Right lung (tissue), 2 donors: ENCODE measurements at regions not wholly inside any gene's neighbourhood (a gene's known extent, or its start where the extent isn't known, plus 50 kb on each side); places are given as distances from the start of the nearest gene placed in this dataset.
A peak's percentile ranks its signal among the peaks of the same experiment; 100 is the strongest.

Experiments
- DNase-seq, 2 donors: peaks; one replicate each; pipeline ENCODE4 v3.0.0-alpha.2; 2013

DNA sequence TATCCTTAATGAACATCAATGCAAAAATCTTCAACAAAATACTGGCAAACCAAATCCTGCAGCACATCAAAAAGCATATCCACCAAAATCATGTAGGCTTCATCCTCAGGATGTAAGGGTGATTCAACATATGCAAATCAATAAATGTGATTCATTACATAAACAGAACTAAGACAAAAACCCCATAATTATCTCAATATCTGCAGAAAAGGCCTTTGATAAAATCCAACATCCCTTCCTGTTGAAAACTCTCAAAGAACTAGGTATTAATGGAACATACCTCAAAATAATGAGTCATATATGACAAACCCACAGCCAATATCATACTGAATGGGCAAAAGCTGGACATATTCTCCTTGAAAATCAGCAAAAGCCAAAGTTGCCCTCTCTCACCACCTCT is 54.6 kb upstream of the DEPDC1 start:
- DNase-seq: no peak

DNA sequence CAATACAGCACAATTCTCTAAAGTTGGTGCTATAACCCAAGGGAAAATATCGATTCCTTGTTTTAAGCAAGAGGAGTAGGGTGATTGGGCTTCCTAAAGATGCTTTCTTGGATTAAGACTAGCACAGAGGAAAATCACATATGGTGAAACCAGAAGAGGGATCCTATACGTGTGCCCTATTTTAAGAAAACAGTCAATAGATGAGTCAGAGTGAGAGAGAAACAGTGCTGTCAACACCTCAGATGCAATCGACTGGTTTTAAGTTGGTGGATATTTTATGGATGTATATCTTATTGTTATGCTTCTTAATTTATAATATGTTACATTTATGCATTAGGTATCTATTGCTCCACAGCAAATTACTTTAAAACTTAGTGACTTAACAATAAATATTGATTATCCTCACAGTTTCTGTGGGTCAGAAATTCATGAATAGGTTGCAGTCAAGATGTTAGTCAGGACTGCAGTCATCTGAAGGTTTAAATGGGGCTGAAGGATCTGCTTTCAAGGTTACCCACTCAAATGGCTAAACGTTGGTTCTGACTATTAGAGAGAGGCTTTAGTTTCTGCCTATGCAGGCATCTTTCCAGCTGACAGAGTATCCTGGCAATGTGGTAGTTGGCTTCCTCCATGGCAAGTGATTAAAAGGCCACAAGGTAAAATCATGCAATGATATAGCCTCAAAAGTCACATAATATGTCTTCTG is 61.6 kb upstream of the DEPDC1 start:
- no peak for DNase-seq

DNA sequence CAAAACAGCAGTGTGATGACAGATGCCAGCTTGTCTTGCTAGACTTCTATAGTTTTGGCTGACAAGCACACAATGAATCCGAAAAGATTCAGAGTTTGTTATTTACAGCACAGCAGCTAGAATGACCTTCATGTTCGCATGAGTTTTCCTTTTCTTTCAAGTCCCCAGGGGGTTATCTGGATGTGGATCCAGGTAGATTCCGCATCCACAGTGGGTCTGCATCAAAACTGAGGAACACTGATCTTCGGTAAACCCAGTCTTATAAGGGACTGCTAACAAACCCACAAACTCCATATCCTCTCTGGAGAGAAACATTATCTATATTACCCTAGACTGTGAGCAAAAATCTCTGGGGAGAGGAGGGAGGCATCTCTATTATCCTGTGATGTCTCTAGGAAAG is 69.0 kb upstream of the DEPDC1 start:
- peak in 1 of 2 donors; percentile 2 for DNase-seq

DNA sequence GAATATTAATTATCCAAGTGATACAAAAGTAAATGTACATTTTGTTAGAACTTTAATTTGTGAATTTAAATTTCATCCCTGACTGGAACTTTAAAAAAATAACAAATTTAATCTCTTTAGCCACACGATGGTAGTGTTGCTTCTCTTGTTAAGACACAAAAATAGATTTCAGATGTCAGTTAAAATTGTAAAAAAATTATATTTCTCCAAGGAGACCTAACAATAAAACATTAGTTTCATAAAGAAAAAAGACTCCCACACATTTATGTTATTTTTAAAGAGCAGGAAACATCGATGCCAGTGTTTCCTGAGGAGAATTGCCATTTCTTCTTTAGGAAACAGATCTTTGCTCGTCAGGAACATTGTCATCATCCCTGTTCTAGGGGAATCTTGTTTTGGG is 74.0 kb upstream of the DEPDC1 start:
- no peak for DNase-seq

DNA sequence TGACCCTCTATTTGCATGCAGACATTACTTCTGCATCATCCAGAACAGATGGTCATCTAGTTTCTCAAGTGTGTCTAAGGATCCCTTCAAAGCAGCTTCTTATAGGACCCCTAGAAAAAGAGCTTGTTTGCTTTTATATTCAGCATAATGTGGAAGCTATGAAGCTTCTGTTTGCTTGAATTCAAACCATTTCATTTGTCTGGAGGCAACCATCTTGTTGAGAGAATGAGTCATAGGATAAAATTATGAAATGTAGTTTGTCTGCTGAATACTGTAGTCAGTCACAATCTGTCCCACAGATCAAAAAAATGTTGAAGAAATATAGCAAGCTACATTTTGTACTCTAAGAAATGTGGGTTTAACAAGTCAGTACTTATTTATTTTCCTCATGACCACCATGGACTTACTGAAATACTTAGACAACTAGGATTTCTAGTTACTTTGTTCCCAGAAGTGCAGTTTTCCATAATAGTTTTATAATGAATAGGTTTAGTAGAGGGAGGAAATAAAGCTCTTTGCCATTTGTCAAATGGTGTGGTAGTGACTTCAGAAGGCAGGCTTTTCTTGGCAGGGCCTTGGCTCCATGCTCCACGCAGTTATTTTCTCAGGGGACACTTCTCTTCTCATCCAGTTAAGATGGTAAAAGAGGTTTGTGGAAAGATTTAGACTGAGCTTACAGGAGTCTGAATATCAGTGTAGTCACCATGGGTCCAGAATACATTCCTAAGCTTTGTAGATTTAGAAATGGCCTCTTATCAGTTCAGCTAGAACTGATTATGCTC is 74.8 kb upstream of the DEPDC1 start:
- DNase-seq: no peak

DNA sequence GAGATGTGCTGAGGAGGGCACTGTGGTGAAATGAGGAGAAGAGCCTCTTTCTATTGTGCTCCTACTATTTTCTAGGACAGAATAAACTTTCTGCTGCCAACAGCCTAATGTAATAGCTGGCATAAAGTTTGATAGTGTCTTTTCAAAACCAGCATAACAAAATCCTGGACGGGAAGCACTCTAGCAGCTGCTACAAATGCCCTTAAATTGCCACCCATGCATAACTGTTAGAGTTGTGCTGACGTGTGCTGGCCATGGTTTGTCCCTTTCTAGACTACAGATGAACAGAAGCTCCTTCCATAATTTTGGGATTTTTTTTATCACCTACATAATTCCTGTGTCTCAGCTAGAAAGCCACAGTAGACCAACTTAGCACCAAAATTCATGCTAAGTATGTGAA is 88.5 kb upstream of the DEPDC1 start:
- DNase-seq: no peak

DNA sequence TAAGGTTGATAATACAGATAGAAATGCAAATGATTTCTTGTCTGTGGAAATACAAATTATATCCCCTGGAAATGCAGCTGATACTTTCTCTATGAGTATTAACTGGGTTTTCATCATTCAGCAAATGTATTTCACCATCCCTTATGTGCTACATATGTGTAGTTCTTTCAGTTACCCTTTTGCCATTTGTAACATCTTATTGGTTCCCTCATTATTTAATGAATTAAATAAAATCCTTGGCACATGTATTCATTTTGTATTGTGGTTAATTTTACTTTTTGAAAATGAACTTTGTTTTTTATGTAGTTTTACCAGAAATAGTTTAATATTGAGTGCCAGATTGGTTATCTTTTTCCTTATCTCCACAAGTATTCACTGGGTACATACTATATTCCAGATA is 89.9 kb upstream of the DEPDC1 start:
- no peak for DNase-seq

DNA sequence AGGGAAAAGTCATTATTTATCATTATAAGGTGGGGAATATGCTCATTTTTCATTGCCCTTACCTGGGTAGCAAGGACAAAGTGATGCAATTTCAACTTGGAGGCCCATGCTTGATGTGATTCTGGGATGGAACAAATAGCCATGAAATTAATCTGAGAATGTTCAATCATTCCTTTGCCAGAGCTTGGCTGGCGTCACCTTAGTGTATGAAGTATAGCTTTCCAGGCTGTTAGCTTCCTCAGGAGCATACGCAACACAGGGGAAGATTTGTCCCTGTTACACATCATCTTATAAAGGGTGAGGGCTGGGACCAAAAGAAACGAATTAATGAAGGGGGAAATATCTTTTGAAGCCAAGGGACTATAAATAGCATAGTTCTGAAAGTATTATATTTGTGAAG is 91.4 kb upstream of the DEPDC1 start:
- no peak for DNase-seq

DNA sequence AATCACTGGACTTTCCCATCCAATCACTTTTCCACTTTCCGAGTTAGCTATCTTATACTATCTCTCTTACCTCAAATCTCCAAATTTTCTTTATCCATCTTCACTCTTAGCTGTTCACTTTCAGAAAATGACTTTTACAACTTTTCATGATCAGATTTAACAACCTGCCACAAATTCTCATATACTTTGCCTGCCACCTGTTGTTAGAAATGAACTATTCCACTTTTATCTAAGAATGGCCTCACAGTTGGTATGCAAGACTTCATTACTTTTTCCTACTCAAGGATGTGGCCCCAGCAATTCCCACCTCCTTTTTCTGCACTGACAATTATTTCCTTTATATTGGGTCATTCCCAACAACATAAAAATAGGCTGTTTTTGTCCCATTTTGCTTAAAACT is 93.6 kb upstream of the DEPDC1 start:
- DNase-seq: no peak

DNA sequence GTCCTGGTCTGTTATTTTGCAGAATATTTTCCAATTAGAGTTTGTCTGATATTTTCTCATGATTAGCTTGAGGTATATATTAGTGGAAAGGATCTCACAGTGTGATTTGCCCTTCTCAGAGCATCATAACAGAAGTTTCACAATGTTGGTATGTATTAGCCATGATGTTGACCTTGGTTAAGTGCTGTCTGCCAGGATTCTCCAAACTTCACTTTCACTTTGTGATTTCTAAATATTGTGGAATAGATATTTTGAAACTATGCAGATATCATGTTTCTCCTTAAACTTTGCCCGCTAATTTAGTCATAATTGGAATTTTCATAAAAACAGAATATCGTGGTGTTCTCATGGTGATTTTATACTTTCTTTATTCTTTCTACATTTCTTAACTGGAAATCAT is 98.0 kb upstream of the DEPDC1 start:
- DNase-seq: no peak

DNA sequence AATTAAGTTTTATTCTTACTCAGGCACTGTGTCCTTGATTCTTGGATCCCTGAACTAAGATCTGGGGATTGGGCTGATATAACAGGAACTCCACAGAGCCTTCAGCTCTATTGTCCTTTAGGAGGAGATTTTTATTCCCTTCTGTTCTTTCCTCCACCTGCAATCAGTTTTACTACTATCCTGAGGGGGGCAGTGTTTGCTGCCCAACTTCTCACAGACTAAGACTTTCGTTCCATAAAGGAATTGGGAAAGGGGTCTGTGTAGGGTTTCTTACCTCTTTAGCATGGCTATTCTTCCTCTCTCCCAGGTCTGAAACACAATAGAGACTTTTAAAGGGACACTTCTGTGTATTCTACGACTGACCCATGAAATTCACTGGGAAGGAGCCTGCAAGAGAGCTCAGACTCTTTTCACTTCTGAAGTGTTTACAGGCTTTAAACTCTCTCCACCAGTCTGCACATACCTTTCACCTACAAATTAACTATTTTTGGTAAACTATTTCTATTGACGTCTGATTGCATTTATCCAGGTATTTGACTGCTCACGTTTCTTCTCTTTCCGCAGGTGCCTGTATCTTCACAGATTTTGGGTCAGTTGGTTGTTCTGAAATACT is 103.3 kb upstream of the DEPDC1 start:
- peak in 1 of 2 donors; percentile 3 for DNase-seq

DNA sequence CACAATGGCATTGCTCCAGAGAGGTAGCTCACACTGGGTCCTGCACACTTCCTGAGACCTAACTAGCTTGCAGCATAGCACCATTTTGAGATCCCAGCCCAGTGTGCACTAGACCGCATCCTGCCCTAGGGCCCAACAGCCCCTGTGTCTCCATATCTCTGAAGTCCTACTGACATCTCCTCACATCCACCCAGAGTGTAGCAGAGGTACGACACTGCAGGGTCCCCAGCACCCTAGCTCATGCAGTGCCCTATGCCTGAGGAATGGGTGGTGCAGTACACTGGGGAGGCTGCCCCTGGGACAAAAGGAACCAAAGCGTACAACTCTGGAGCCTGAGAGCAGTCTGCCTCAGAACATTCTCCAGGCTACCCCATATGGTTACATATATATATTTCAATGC is 111.4 kb upstream of the DEPDC1 start:
- no peak for DNase-seq

DNA sequence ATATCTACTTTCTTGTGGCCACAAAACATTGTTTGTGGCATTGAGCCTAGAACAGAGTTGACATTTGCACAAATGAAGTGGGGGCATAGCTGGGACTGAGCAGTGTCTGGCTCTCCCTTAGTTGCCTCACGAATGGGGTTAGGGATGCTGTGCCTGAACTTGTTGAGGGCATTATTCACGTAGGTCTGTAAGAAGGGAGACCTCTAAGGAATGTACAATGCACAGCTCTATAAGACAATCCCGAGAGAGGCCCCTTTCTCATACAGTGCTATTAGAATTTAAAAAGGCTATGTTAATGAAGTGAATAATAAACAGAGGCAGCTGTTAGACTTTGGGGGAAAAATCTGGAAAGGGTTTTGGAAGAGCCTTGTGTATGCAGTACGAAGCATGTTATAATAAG is 118.4 kb upstream of the DEPDC1 start:
- DNase-seq: no peak

DNA sequence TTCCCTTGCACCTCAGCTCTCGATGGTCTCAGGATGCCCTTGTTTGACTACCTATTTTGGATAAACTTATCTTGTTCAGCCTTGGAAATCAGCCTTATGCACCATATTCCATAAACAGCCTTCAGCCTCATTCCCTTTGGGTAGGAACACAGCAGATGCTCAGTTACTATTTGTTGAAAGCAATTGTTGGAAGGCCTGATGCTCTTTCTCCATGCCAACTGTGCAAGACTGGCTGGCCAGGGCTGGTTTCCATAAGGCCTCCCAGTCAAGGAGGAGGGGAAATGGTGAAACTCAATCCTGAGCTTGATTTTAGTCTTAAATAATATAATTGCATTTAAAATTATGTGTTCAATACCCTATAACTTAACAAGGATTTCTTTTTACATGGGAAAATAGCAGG is 121.1 kb upstream of the DEPDC1 start:
- DNase-seq: no peak

DNA sequence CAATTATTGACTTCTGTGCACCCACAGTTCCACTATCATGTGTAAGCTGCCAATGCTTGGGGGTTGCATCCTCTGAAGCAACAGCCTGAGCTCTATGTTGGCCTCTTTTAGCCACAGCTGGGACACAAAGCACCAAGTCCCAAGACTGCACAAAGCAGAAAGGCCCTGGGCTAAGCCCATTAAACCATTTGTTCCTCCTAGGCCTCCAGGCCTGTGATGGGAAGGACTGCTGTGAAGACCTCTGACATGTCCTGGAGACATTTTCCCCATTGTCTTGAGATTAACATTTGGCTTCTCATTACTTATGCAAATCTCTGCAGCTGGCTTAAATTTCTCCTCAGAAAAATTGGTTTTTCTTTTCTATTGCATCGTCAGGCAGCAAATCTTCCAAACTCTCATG is 123.7 kb upstream of the DEPDC1 start:
- DNase-seq: no peak

DNA sequence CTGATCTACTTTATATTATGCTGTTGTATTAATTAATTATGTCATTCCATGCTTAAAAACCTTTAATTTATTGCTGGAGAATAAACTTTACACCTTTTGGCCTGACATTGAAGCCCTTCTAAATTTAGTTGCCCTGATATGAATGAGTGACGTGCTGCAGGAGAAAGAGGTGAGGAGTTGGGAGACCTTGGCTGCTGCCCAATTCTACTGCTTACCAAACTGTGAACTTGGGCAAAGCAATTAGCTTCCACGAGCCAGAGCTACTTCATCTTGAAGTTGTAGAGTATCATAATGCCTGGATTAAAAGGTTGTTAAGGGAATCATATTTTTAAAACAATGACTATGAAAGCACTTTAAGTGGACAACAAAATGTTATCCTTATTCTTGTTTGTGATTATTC is 126.8 kb upstream of the DEPDC1 start:
- no peak for DNase-seq

DNA sequence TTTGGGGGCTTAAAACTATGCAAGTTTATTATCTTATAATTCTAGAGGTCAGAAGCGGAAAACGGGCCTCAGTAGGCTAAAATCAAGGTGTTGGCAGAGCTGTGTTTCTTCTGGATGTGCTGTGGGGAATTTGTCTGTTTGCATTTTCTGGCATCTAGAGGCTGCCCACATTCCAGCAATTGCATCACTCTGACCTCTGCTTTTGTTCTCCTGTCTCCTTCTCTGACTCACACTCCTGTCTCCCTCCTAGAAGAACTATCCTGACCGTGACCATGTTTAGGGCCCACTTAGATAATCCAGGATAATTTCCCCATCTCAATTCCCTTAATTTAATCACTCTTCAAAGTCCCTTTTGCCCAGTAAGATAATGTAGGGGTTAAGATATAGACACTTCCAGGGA is 127.4 kb upstream of the DEPDC1 start:
- no peak for DNase-seq

DNA sequence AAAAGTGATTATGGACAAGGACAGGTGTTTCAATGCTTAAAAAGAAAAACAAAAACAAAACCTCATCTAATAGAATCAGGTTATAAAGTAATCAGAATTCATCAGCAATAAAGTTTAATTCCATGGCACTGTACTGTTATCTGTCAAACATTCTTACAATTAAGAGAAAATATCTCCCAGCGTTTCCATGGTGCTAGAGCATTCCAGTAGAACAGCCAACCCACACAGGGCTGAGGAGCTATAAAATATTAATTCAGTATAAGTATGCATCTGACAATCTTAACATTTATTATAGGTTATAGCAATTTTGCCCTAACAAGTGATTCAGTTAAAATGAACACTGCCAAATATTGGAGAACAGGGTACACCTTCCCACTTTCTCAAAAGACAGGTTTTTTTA is 128.7 kb upstream of the DEPDC1 start:
- no peak for DNase-seq

DNA sequence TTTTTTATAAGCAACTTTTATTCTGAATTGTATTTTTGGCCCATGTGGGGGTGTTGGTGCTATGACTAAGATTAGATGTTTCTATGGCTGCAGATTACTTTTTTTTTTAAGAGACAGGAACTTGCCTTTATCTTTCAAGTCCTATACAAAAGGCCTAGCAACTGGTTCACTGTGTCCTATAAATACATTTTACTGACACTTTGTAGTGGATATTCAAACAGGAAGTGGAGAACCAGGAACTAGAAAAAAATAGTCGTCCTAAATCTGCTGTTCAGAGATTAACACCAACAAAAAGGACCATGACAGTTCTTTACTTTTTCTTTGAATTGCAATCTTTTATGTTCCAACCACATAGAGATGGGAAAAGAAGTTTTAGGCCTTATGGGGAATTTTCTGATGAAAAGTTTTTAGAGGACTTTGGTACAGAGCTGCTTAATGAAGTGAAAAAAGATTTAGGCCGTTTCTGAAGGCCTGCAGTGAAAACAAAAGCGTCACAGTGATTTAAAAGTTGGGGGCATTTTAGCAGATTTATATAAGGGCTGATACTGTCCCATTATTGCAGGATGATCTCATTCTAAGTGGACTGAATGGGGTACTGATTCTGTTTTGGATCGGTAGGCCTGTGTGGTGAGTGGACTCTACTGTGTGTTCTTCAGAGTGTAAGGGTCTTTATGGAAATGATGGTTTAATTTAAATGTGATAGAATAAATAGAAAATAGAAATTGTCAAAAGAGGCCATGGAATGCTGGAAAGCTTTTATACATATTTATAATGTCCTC is 136.4 kb upstream of the DEPDC1 start:
- no peak for DNase-seq

DNA sequence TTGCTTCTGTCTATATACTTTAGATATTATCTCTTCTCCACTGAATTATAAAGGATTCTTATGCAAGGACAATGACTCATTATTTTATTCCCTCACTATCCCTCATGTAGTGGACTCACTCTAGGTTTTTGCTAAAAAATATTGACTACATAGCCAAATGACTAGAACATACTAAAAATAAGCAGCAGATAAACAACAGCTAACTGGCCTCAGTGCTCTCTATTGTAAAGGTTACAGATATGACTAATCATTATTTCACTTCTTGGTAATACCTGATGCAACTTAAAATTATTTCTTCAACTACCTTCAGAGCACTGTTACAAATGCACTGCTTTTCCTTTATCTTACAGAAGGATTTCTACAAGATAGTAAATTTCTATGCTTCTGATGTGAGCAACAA is 147.6 kb upstream of the DEPDC1 start:
- DNase-seq: no peak

DNA sequence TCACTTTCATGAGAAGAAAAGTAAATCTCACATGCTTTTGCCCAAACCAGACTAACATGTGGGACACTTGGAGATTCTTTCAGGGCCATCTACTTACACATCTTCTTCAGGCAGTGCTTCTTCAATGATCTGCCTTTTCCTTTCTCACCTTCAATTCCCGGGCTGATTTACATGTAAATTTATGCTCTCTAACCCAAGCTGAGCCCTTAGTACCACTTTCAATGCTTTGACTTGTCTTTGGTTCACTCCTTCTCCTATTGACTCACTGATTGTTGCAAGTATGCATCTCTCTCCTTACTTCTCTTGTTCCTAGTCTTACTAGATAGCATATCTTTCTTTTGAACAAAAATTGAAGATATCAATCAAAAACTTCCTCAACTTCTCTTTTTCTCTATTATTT is 154.2 kb upstream of the DEPDC1 start:
- DNase-seq: no peak

DNA sequence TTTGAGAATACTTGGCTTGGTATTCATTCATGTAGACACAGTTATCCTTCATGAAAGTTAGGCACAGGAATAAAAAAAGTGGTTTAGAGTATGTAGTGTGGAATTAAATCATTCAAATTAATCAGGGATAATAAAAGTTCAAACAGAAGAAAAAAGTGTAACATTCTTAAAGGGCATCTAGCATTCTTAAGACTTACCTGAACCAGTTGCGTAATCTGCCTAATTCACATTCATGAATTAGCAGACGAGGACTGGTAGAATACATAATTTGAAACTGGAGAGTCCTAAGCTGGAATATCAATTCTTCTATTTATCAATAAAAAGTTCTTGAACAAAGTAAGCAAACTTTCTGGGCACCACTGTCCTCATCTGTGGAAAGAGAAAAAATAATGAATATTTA is 157.0 kb upstream of the DEPDC1 start:
- DNase-seq: no peak

DNA sequence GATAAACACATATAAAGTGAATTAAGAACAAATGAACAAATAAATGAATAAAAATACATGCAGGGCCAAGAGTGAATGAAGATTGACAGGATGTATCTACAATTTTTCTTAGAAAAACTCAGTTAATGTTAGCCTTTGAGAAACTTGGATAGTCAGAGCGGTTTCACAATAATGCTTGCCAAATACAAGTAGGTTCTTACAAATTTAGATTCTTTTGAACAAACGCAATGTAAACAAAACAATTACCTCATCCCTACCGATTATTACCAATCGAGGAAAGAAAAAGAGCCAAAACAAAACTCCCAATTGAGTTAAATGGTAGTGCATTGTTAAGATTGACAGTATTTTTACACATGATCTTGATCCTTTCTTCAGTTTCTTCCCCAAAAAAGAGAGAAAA is 176.9 kb upstream of the DEPDC1 start:
- DNase-seq: no peak
